A673 (cell line): ENCODE measurements at regions not wholly inside any gene's neighbourhood (a gene's known extent, or its start where the extent isn't known, plus 50 kb on each side); places are given as distances from the start of the nearest gene placed in this dataset.

Source experiments
- BruUV-seq: library from RNA; stranded (reverse); fragments of 400-500 nt; replicated peaks from 2 replicates; lab custom pipeline; 2021; lab: Mats Ljungman, UMichigan
- CTCF ChIA-PET: fragments of 300-600 bp; sonication (Branson Sonifier 250); formaldehyde crosslinking; loops from one replicate; lab custom pipeline; 2022; ENCODE audit warnings: antibody characterized with exemption; lab: Charles Lee
- POLR2A ChIA-PET: fragments of 300-600 bp; sonication (Branson Sonifier 250); formaldehyde crosslinking; loops from one replicate; lab custom pipeline; 2022; ENCODE audit warnings: antibody characterized with exemption; ENCODE audit not compliant: low non-redundant PET; lab: Charles Lee
- DNase-seq: peaks from one replicate; pipeline ENCODE4 v3.0.0-alpha.2; 2015; ENCODE audit warnings: low spot score
- H3K27ac ChIP-seq: fragments of 200-600 bp; sonication (generic); 2 replicates; pipeline ENCODE4 v1.5.1; 2016; ENCODE audit warnings: mixed run types, low read depth, mild to moderate bottlenecking, mixed read lengths, antibody characterized with exemption, low read length; ENCODE audit not compliant: poor library complexity, severe bottlenecking
- H3K27me3 ChIP-seq: fragments of 200-600 bp; sonication (generic); replicated peaks from 2 replicates; pipeline ENCODE4 v1.6.1; 2017; ENCODE audit warnings: mixed run types, low read depth, mild to moderate bottlenecking, mixed read lengths, antibody characterized with exemption, low read length; ENCODE audit not compliant: insufficient read depth, poor library complexity
- H3K36me3 ChIP-seq: fragments of 200-600 bp; sonication (generic); 2 replicates; pipeline ENCODE4 v1.6.1; 2016; ENCODE audit warnings: mixed run types, mild to moderate bottlenecking, mixed read lengths, antibody characterized with exemption, low read length; ENCODE audit not compliant: insufficient read depth, poor library complexity, severe bottlenecking
- H3K4me1 ChIP-seq: fragments of 200-600 bp; sonication (generic); 2 replicates; pipeline ENCODE4 v1.6.1; 2017; ENCODE audit warnings: mixed run types, mild to moderate bottlenecking, mixed read lengths, antibody characterized with exemption, low read length; ENCODE audit not compliant: insufficient read depth, poor library complexity, severe bottlenecking
- H3K4me3 ChIP-seq: fragments of 200-600 bp; sonication (generic); 2 replicates; pipeline ENCODE4 v1.5.1; 2016; ENCODE audit warnings: low read depth, mixed run types, mild to moderate bottlenecking, mixed read lengths, low read length; ENCODE audit not compliant: poor library complexity, severe bottlenecking
- H3K9me3 ChIP-seq: fragments of 200-600 bp; sonication (generic); 2 replicates; pipeline ENCODE4 v1.6.1; 2016; ENCODE audit warnings: mixed run types, low read depth, mild to moderate bottlenecking, mixed read lengths, antibody characterized with exemption, low read length; ENCODE audit not compliant: poor library complexity, severe bottlenecking
- EZH2 ChIP-seq: fragments of 200-600 bp; sonication (generic); IDR thresholded peaks from 2 replicates; pipeline ENCODE4 v1.6.1; 2017; ENCODE audit warnings: borderline replicate concordance, low read depth, mild to moderate bottlenecking, mixed read lengths, antibody characterized with exemption, low read length; ENCODE audit not compliant: poor library complexity, severe bottlenecking
- intact Hi-C: fragments of 100-400 bp; cut with micrococcal nuclease; formaldehyde crosslinking; loops from one replicate; pipeline ENCODE4 v1.10.0; 2022; ENCODE audit not compliant: unreplicated experiment
- TF ChIP-seq, protein P1 (sequence below): fragments of 300-800, 200-600 bp; sonication (generic); conservative IDR thresholded peaks from 2 replicates; pipeline ENCODE4 v1.5.1; 2017; ENCODE audit warnings: low read depth, mild to moderate bottlenecking, antibody characterized with exemption, low read length, moderate library complexity, mixed read lengths

DNA sequence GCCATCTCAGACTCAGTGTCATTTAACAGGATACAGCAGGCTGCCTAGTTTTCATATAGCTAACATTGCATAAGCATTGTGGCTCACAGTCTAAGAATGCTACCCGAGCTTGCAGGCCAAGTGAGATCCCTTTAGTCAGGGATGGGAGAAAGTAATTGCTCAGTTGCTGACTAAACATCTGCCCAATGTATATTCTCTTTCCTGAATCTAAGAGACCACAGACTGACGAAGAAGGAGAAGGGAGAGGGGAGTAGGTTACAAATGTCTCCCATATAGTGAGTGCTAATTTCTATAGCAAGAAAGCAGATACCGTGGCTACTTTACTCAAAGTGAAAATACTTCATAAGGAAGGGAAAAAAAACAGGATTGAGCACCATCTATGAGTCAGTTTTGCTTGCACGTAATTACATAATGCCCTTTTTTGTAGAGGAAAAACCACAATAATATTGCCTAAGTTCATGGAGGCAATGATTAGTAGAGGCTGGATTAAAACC lies 453.9 kb downstream of the COG6 start:
- Histone ChIP-seq H3K27me3 (peaks cover 13% of the 10 kb centered on the region), H3K27ac (no peak overlapping the region), H3K36me3 (no peaks in the 10 kb centered on the region), H3K4me1 (no peaks in the 10 kb centered on the region), H3K4me3 (no peak overlapping the region), H3K9me3 (no peaks in the 10 kb centered on the region)
- no peak for DNase-seq
- intact Hi-C loops: no loop called here
- ChIA-PET CTCF (interaction anchor here (0.5 kb wide), 1 partner anchor 410 kb away, joined by 3 read pairs; no protein-coding TSS in a partner anchor), POLR2A (interaction anchor here (0.6 kb wide), 1 partner anchor 92 kb away, joined by 3 read pairs; no protein-coding TSS in a partner anchor)
- TF ChIP-seq EZH2: no peak
- TF ChIP-seq, protein P1, sequence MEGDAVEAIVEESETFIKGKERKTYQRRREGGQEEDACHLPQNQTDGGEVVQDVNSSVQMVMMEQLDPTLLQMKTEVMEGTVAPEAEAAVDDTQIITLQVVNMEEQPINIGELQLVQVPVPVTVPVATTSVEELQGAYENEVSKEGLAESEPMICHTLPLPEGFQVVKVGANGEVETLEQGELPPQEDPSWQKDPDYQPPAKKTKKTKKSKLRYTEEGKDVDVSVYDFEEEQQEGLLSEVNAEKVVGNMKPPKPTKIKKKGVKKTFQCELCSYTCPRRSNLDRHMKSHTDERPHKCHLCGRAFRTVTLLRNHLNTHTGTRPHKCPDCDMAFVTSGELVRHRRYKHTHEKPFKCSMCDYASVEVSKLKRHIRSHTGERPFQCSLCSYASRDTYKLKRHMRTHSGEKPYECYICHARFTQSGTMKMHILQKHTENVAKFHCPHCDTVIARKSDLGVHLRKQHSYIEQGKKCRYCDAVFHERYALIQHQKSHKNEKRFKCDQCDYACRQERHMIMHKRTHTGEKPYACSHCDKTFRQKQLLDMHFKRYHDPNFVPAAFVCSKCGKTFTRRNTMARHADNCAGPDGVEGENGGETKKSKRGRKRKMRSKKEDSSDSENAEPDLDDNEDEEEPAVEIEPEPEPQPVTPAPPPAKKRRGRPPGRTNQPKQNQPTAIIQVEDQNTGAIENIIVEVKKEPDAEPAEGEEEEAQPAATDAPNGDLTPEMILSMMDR: no peak
- BruUV-seq: no TSS peak

DNA sequence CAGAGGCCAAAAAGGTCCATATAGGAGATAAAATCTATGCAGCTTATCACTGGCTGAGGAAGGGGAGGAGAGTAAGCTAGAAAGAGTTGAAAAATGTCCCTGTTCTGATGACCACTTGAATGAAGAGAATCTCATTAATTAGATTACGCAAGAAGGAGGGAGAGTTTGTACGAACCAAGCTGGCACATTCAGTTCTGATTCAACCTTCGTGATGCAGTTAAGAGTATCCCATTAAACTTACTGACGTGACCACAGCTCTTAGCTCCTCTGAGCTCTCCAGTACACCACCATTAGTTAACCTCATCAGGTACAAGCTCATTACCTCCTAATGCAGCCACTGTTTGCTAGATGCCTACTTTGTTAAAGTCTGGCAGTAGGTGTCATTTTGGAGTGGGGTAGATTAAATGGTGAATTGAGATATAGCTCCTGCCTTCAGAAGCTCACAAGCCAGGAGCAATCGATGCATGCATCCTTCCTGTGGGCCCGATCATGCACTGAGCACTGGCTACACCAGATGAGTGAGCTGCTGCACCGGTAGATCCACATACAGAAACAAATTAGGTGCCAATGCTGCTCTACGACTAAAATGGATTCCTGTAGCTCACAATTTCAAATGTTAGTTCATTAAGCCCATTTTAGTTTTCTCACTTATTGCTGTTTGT lies 458.3 kb downstream of the COG6 start:
- BruUV-seq: no TSS peak
- peaks cover 7% of the 10 kb centered on the region for H3K27me3 ChIP-seq
- intact Hi-C loops: no loop called here
- H3K4me3 ChIP-seq: no peak overlapping the region
- POLR2A ChIA-PET: no interaction called here
- no peaks in the 10 kb centered on the region for H3K4me1 ChIP-seq
- H3K36me3 ChIP-seq: no peaks in the 10 kb centered on the region
- DNase-seq: no peak
- TF ChIP-seq, protein P1: no peak
- no peak for TF ChIP-seq EZH2
- CTCF ChIA-PET: no interaction called here
- no peak overlapping the region for H3K27ac ChIP-seq
- H3K9me3 ChIP-seq: no peaks in the 10 kb centered on the region

GRCh38 chr13:40114305-40114896 lies 458.9 kb downstream of the COG6 start:
- intact Hi-C loops: no loop called here
- BruUV-seq: no TSS peak
- Histone ChIP-seq H3K4me1 (no peaks in the 10 kb centered on the region), H3K27ac (no peak overlapping the region), H3K4me3 (no peak overlapping the region), H3K9me3 (no peaks in the 10 kb centered on the region), H3K36me3 (no peaks in the 10 kb centered on the region), H3K27me3 (peaks cover 7% of the 10 kb centered on the region)
- ChIA-PET POLR2A (no interaction called here), CTCF (no interaction called here)
- DNase-seq: no peak
- TF ChIP-seq, protein P1: no peak
- no peak for TF ChIP-seq EZH2
